ENCODE measurements at regions not wholly inside any gene's neighbourhood (a gene's known extent, or its start where the extent isn't known, plus 50 kb on each side); places are given as distances from the start of the nearest gene placed in this dataset.

DNA sequence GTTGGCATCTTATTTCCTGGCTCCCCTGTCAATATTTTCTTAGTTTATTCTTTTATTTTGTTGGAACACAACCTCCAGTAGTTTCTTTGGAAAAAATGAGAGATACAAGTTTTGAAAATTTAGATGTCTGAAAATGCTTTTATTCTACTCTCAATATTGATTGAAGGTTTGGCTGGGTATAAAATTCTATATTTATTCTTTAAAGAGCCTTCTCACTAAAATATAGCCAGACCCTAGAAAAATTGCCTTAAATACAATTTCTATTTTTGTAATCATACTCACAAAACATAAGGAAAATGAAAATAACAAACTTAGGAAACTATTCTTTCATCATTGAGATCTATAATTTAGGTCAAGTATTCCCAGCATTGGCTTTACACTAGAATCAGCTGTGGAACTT, 103.7 kb downstream of the CYP26B1 start:
- no peak for TF ChIP-seq EZH2phosphoT487 (IDR thresholded peaks at IDR 0.05; ENCODE audit: low read depth, severe bottlenecking, unreplicated experiment)
- TF ChIP-seq, protein P1, sequence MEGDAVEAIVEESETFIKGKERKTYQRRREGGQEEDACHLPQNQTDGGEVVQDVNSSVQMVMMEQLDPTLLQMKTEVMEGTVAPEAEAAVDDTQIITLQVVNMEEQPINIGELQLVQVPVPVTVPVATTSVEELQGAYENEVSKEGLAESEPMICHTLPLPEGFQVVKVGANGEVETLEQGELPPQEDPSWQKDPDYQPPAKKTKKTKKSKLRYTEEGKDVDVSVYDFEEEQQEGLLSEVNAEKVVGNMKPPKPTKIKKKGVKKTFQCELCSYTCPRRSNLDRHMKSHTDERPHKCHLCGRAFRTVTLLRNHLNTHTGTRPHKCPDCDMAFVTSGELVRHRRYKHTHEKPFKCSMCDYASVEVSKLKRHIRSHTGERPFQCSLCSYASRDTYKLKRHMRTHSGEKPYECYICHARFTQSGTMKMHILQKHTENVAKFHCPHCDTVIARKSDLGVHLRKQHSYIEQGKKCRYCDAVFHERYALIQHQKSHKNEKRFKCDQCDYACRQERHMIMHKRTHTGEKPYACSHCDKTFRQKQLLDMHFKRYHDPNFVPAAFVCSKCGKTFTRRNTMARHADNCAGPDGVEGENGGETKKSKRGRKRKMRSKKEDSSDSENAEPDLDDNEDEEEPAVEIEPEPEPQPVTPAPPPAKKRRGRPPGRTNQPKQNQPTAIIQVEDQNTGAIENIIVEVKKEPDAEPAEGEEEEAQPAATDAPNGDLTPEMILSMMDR (IDR thresholded peaks at IDR 0.05; ENCODE audit: poor library complexity), result no peak

Data from hepatocyte (in vitro differentiated cells).